ENCODE measurements at regions not wholly inside any gene's neighbourhood (a gene's known extent, or its start where the extent isn't known, plus 50 kb on each side); places are given as distances from the start of the nearest gene placed in this dataset.
"Not testable (repeated sequence)": the region's sequence is repeated elsewhere in the genome, so short reads cannot be mapped to it uniquely, and the experiment has no call there.

DNA sequence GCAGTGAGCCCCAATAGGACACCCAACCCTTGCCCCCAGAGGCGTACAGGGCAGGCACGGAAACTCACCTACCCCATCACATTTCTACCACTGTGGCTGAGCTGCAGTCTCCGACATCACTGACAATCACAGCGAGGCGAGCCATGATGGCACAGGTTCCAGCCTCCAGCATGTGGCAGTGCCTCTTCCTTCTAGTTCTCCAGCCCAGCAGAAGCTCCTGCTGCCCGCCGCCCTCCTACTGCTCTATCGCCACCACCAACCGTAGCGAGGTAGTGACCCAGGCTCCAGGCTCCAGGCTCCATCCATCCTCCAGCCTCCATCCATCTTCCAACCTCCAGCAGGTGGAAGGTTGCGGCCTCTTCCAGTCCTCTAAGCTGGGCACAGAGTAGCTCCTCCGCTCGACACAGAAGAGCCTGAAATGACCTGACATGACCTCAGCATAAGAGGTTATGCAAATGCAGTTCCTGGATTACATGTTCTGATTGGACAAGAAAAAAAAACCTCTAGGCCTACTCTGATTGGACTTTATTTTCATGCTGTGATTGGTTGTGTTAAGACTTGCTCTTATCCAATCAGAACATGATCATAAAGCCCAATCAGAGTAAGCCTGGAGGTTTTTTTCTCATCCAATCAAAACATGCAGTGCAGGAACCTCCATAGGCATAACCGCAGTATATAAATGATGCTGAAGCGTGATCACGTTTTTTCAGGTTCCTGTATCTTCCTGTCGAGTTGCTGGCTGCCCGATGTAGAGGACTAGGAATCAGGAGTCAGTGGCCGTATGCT, 438.9 kb upstream of the ZNF337 start:
- H3K36me3 Mint-ChIP-seq, result no peaks in the 10 kb centered on the region
- H3K4me1 Mint-ChIP-seq, result no peaks in the 10 kb centered on the region
- CTCF ChIA-PET, result no interaction called here
- no peaks in the 10 kb centered on the region for H3K27me3 Mint-ChIP-seq
- ATAC-seq (no peak), DNase-seq (no peak)
- no peak overlapping the region for H3K27ac Mint-ChIP-seq
- no peak overlapping the region for H3K4me3 Mint-ChIP-seq
- H3K9me3 Mint-ChIP-seq (ENCODE audit: low read depth), result no peaks in the 10 kb centered on the region

DNA sequence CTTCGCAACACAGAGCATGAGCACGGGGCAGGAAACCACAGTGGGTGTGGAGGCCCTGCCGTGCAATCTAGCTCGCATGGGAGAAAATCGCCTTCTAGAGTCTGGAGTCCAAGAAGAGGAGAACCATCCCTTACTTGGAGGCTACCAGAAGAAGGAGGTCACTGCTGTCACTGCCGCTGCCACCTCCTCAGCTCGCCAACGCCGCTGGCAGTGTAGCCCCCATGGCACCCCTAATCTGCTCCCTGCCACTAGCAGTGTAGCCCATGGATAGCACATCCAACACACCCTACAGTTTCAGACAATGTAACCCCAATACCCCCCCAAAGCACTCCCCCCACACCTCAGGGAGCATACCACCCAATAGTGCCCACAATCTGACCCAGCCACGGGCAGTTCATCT, 438.0 kb upstream of the ZNF337 start:
- Mint-ChIP-seq H3K27me3 (no peaks in the 10 kb centered on the region), H3K9me3 (ENCODE audit: low read depth) (no peaks in the 10 kb centered on the region), H3K4me3 (no peak overlapping the region), H3K4me1 (no peaks in the 10 kb centered on the region), H3K27ac (no peak overlapping the region), H3K36me3 (no peaks in the 10 kb centered on the region)
- no peak for DNase-seq
- CTCF ChIA-PET, result no interaction called here
- ATAC-seq, result no peak

DNA sequence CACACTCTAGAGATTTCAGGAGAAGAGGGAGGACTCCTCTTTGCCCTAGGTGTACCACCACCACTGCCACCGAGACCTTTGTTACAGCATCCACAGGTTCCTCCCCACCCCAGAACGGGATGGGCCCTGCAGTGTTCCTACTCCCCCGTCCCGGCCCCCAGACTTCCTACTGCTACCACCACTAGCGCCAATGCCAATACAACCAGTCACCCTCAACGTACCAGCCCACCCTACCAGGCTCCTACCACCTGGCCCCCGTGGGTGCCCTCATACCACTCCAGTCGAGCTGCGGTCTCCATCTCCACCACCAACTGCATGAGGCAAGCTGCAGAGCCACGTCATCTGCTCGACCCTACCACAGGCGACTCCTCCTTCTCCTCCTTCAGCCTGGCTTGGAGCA, 437.1 kb upstream of the ZNF337 start:
- ATAC-seq; H3K36me3 Mint-ChIP-seq; H3K27ac Mint-ChIP-seq; CTCF ChIA-PET; H3K9me3 Mint-ChIP-seq (ENCODE audit: low read depth); H3K27me3 Mint-ChIP-seq; H3K4me1 Mint-ChIP-seq; H3K4me3 Mint-ChIP-seq; DNase-seq: not testable (repeated sequence)

DNA sequence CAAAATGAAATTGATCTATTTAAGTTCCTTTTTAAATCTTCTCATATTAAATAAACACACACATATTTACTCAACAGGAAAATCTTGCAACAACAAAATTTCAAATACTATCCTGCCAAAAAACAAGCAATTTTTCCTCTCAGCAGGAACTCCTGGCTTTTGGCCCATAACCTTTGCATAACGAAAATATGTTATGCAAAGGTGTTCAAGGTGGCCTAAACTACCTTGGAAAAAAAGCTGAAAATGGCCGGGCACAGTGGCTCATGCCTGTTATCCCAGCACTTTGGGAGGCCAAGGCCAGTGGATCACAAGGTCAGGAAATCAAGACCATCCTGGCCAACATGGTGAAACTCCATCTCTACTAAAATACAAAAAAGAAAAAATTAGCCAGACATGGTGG, 424.3 kb upstream of the ZNF337 start:
- CTCF ChIA-PET; H3K9me3 Mint-ChIP-seq (ENCODE audit: low read depth); H3K36me3 Mint-ChIP-seq; H3K4me1 Mint-ChIP-seq; DNase-seq; H3K27ac Mint-ChIP-seq; H3K4me3 Mint-ChIP-seq; H3K27me3 Mint-ChIP-seq; ATAC-seq: not testable (repeated sequence)

DNA sequence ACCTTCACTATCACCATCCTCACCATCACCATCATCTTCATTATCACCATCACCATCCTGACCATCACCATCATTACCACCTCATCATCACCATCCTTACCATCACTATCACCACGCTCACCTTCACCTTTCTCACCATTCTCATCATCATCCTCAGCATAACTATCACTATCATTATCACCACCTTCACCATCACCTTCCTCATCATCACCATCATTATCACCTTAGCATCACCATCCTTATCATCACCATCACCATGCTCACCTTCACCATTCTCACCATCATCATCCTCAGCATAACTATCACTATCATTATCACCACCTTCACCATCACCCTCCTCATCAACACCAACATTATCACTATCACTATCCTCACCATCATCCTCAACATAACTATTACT, 397.8 kb upstream of the ZNF337 start:
- CTCF ChIA-PET; H3K9me3 Mint-ChIP-seq (ENCODE audit: low read depth); H3K36me3 Mint-ChIP-seq; DNase-seq; H3K27me3 Mint-ChIP-seq; H3K4me3 Mint-ChIP-seq; H3K27ac Mint-ChIP-seq; ATAC-seq; H3K4me1 Mint-ChIP-seq: not testable (repeated sequence)

DNA sequence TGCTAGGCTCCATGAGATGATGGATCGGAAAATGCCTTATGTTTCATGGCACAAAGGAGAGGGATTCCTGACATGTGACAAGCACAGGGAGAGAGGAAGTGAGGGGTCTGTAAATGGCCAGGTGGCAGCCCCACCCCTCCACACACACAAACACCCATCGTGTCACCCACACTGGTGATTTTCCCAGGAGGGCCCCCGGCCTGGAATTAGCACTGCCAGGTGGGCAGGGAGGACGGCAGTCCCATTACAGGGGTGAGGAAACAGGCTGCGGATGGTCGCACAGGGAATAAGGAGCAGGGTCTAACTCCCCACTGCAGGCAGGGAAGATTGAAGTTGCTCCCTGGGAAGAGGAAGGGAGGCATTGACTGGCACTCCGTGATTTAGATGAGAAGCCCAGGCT, 395.3 kb upstream of the ZNF337 start:
- ATAC-seq; H3K27ac Mint-ChIP-seq; H3K36me3 Mint-ChIP-seq; H3K27me3 Mint-ChIP-seq; DNase-seq; H3K4me1 Mint-ChIP-seq; H3K4me3 Mint-ChIP-seq; CTCF ChIA-PET; H3K9me3 Mint-ChIP-seq (ENCODE audit: low read depth): not testable (repeated sequence)

DNA sequence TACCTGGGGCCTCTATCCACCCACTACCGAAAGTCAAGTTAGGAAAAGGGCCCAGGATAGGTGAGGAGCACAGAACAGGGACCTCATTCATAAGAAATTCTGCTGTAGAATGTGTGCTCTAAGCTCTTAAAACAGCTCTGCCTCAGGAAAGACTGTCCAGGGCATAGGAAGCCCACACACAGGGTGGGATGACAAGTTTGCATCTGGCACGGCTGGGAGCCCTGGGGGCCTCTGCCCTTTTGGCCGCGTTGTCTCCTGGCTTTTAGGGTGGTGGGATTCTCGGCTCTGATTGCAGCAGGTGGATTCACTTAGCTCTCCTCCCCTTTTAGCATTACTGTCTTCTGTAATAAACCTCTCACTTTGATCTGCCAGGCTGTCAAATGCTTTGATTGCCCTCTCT, 389.5 kb upstream of the ZNF337 start:
- ATAC-seq; H3K4me1 Mint-ChIP-seq; H3K4me3 Mint-ChIP-seq; H3K9me3 Mint-ChIP-seq (ENCODE audit: low read depth); H3K36me3 Mint-ChIP-seq; H3K27me3 Mint-ChIP-seq; H3K27ac Mint-ChIP-seq; DNase-seq; CTCF ChIA-PET: not testable (repeated sequence)

DNA sequence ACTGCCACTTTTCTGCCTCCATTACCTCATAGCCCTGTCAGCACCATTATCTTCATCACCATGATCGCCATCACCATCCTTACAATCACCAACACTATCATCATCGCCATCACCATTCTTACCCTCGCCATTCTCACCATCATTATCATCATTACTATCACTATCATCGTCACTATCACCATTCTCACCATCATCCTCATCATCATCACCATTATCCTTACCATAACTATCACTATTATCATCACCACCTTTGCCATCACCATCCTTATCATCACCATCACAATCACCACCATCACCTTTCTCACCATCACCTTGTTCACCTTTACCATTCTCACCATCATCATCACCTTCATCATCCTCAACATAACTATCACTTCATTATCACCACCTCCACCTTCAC, 377.3 kb upstream of the ZNF337 start:
- DNase-seq; CTCF ChIA-PET; ATAC-seq; H3K4me1 Mint-ChIP-seq; H3K36me3 Mint-ChIP-seq; H3K27ac Mint-ChIP-seq; H3K9me3 Mint-ChIP-seq (ENCODE audit: low read depth); H3K4me3 Mint-ChIP-seq; H3K27me3 Mint-ChIP-seq: not testable (repeated sequence)

DNA sequence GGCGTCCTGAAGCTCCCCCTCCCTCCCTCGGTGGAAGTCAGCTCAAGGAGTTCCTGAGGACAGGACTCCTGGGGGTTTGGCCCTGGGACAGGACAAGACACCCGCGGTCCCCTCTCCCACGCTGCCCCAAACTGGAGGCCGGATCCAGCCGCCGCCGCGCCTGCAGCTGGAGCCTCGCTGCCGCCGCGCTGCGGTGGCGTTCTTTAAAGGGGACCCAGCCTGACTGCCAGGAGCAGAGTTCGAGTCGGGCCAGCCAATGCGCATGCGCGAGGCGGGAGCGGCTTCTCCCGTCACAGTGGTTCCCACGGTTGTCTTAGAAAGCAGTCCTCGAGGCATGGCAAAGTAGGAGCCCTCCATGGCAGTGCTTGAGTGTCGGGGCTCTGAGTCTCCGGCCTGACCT, 362.7 kb upstream of the ZNF337 start:
- DNase-seq; CTCF ChIA-PET; H3K27me3 Mint-ChIP-seq; H3K27ac Mint-ChIP-seq; H3K4me1 Mint-ChIP-seq; ATAC-seq; H3K9me3 Mint-ChIP-seq (ENCODE audit: low read depth); H3K4me3 Mint-ChIP-seq; H3K36me3 Mint-ChIP-seq: not testable (repeated sequence)

DNA sequence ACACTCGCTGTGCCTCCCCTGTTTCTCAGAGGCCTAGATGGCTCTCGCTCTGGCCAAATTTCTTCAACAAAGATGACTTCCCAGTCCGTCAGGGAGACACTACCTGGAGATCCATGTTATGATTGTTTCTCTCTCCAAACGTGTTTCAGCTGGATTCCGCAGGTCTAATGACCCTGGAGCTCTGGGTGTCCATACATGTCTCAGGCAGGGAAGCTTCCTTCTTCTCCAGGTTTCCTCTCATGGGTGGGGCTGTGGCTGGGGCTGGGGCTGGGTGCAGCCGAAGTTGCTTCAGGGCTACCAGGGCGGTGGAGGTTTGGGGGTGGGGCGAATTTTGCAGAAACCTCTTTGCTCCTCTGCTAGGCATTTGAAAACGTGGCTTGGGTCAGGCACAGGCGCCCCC, 361.8 kb upstream of the ZNF337 start:
- H3K9me3 Mint-ChIP-seq (ENCODE audit: low read depth); ATAC-seq; H3K27ac Mint-ChIP-seq; H3K4me1 Mint-ChIP-seq; DNase-seq; H3K4me3 Mint-ChIP-seq; H3K36me3 Mint-ChIP-seq; H3K27me3 Mint-ChIP-seq; CTCF ChIA-PET: not testable (repeated sequence)

DNA sequence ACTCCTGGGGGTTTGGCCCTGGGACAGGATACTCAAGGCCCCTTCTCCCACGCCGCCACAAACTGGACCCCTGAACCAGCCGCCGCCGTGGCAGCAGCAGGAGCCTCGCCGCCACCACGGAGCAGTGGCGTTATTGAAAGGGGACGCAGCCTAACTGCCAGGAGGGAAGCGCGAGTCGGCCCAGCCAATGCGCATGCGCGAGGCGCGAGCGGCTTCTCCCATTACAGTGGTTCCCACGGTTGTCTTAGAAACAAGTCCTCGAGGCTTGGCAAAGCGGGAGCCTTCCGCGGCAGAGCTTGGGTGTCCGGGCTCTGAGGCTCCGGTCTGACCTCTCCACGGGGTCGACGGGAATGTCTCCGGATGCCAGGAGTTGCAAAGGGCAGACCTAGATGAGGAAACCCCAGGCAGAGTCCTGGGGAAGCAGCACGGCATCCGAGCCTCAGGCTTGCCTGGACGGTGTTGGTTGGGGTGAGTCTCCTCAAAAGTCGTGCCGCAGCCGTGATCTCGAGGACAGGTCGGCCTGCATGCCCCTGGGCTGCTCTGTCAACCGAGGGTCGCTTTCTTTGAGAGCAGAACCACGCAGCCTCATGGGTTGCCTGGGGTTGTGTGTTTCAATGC, 360.6 kb upstream of the ZNF337 start:
- DNase-seq; H3K27me3 Mint-ChIP-seq; H3K36me3 Mint-ChIP-seq; CTCF ChIA-PET; H3K9me3 Mint-ChIP-seq (ENCODE audit: low read depth); H3K4me3 Mint-ChIP-seq; ATAC-seq; H3K27ac Mint-ChIP-seq; H3K4me1 Mint-ChIP-seq: not testable (repeated sequence)

DNA sequence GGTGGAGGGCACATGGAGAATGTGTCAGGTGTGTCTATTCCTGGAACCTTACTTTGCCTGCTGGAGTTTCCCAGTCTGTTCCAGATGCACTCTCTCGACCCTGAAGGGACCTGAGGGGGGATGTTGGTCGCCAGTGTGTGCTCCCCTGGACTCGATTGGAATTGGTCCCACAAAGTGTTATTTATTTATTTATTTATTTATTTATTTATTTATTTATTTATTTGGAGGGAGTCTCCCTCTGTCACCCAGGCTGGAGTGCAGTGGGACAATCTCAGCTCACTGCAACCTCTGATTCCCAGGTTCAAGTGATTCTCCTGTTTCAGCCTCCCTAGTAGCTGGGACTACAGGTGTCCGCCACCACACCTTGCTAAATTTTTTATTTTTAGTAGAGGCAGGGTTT, 329.1 kb upstream of the ZNF337 start:
- DNase-seq; H3K4me3 Mint-ChIP-seq; CTCF ChIA-PET; ATAC-seq; H3K27me3 Mint-ChIP-seq; H3K9me3 Mint-ChIP-seq (ENCODE audit: low read depth); H3K36me3 Mint-ChIP-seq; H3K27ac Mint-ChIP-seq; H3K4me1 Mint-ChIP-seq: not testable (repeated sequence)

DNA sequence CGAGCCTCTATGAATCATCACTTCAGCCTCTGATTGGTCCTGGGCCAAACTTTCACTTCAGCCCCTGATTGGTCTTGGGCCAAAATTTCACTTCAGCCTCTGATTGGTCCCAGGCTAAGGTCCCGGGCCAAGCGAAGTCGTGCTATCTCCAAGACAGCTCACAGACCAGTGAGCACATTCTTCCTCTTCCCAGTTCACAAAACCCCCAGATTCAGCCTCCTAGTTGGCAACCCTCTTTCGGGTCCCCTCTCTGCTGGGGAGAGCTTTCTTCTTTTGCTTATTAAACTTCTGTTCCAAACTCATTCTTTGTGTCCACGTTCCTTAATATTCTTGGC, 314.3 kb upstream of the ZNF337 start:
- not testable (repeated sequence) for H3K27me3 Mint-ChIP-seq, H3K4me1 Mint-ChIP-seq, H3K27ac Mint-ChIP-seq

DNA sequence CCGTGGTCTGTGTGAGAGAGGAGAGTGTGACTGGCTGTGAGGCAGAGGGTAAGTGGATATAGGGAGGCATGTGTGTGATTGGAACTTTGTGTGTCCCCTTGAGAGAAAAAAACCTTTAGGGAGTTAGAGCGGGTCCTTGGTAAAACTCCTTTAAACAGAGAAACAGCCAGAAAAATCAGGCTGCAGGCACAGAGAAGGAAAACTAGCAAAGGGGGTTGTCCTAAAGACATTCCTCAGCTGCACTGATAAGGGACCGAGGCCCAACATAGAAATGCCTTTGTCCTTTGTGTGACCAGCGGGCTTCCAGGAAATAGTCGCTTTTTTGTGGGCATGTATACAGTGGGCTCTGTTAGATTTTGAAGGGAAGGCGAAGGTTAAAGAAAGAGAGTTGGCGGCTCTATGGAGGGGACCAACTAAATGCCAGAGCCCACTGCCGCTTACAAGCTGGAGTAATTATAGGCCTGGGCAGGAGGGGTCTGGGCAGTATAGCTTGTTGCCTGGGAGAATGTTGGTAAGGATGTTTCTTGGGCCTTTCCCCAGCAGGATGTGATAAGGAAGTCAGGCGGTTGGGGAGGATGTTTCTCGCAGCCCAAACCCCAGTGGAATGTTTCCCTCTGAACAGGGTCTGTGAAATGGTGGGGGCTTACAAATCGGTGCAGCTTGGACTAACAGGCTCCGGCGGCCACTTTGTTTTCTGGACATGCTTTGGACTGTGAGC, 313.7 kb upstream of the ZNF337 start:
- H3K4me1 Mint-ChIP-seq; ATAC-seq; H3K27me3 Mint-ChIP-seq; H3K36me3 Mint-ChIP-seq; H3K9me3 Mint-ChIP-seq (ENCODE audit: low read depth); DNase-seq; CTCF ChIA-PET: not testable (repeated sequence)
- Mint-ChIP-seq H3K4me3 (peak overlapping the region; percentile 84), H3K27ac (peak overlapping the region; percentile 77)

More for the DNA sequence above, 314.3 kb upstream of the ZNF337 start:
- H3K36me3 Mint-ChIP-seq; DNase-seq; ATAC-seq; CTCF ChIA-PET; H3K9me3 Mint-ChIP-seq (ENCODE audit: low read depth); H3K4me3 Mint-ChIP-seq: not testable (repeated sequence)

All from activated CD8-positive, alpha-beta memory T cell treated with anti-CD3 and anti-CD28 coated beads, Interleukin-2, amount 10 ng/mL, durations not matched to agents 7 days and 5 days (primary cell).